Panc1 (cell line): ENCODE measurements at regions not wholly inside any gene's neighbourhood (a gene's known extent, or its start where the extent isn't known, plus 50 kb on each side); places are given as distances from the start of the nearest gene placed in this dataset.

Source experiments
- CTCF ChIP-seq: fragments of 450-650 bp; IDR thresholded peaks from 2 replicates; pipeline ENCODE4 v1.5.1; 2017; ENCODE audit warnings: mild to moderate bottlenecking
- POLR2AphosphoS5 ChIP-seq: IDR thresholded peaks from 2 replicates; pipeline ENCODE4 v1.6.1; 2012; ENCODE audit warnings: mild to moderate bottlenecking, low read depth, low read length, moderate library complexity
- REST ChIP-seq, 2 experiments: IDR thresholded peaks; 2 replicates each; pipeline ENCODE4 v1.6.1; 2011 to 2012; ENCODE audit warnings: low read depth in 2 of 2, control low read depth in 1 of 2, low read length in 1 of 2, mild to moderate bottlenecking in 1 of 2, moderate library complexity in 1 of 2; ENCODE audit not compliant: insufficient read depth in 1 of 2
- SIN3A ChIP-seq: IDR thresholded peaks from 2 replicates; pipeline ENCODE4 v1.6.1; 2012; ENCODE audit warnings: low read depth, mild to moderate bottlenecking, low read length, moderate library complexity, borderline replicate concordance; ENCODE audit not compliant: insufficient read depth
- TCF7L2 ChIP-seq: IDR thresholded peaks from 2 replicates; pipeline ENCODE4 v1.6.1; 2011; ENCODE audit warnings: mild to moderate bottlenecking, low read depth, low read length, inconsistent platforms

GRCh38 chr12:60704171-60704914, 1108.5 kb downstream of the SLC16A7 start:
- TF ChIP-seq CTCF (no peak), POLR2AphosphoS5 (no peak), TCF7L2 (no peak), REST (IDR thresholded peaks at IDR 0.05; ENCODE audit: insufficient read depth in 1 of 2, low read depth in 2 of 2, low read length in 1 of 2) (no peak), SIN3A (no peak)
